HG03575 (cell line): ENCODE measurements at regions not wholly inside any gene's neighbourhood (a gene's known extent, or its start where the extent isn't known, plus 50 kb on each side); places are given as distances from the start of the nearest gene placed in this dataset.
"Not testable (repeated sequence)": the region's sequence is repeated elsewhere in the genome, so short reads cannot be mapped to it uniquely, and the experiment has no call there.

Experiments
- ATAC-seq: cut with Tn5 transposase; IDR thresholded peaks from one replicate; pipeline ENCODE4 v1.9.1; 2021; ENCODE audit not compliant: unreplicated experiment, insufficient number of reproducible peaks, low FRiP score; ENCODE audit errors: extremely low read depth

DNA sequence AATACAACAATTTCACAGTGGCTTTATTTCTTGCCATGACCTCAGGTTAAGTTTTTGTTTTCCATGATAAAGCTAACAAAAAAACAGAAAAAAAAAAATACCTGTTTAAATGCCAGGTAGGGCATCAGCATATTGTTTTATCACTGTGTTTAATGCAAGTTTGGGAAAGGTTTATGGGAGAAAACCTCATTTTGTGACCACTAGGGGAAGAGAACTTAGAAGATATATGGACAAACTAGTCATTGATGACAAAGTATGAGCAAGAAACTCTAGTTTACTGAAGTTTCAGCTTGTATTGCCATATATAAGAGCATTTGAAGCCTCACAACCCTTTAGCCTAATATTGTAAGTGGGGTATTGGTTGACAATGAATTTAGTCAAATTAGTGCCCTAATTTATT is 1431.4 kb upstream of the CDH18 start:
- no peak for ATAC-seq

DNA sequence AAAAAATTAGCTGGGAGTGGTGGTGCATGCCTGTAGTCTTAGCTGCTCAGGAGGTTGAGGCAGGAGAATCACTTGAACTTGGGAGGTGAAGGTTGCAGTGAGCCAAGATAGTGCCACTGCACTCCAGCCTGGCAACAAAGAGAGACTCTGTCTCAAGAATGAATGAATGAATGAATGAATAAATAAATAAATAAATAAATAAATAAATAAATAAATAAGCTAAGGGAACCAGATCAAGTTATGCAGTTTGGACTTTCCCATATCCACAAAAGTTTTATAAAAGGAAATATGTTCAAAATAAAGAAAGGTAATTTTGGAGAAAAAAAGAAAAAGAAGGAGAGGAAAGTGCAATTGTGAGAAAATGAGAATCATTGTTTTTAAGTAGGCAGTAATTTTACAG is 1414.1 kb upstream of the CDH18 start:
- not testable (repeated sequence) for ATAC-seq

- no peak for ATAC-seq
Observed at GRCh38 chr5:21398511-21398910, 1410.5 kb upstream of the CDH18 start.

DNA sequence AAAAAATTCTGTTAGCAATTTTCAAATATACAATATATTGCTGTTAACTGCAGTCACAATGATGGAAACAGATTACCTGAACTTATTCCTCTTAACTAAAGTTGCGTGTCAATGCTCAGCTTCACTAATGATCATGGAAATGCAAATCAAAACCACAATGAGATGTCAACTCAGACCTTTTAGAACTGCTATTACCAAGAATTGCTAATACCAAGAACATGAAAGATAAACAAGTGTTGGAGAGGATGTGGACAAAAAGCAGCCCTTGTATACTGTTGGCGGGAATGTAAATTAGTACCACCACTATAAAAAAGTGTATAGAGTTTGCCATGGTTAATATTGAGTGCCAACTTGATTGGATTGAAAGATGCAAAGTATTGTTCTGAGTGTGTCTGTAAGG is 1409.7 kb upstream of the CDH18 start:
- ATAC-seq: no peak

DNA sequence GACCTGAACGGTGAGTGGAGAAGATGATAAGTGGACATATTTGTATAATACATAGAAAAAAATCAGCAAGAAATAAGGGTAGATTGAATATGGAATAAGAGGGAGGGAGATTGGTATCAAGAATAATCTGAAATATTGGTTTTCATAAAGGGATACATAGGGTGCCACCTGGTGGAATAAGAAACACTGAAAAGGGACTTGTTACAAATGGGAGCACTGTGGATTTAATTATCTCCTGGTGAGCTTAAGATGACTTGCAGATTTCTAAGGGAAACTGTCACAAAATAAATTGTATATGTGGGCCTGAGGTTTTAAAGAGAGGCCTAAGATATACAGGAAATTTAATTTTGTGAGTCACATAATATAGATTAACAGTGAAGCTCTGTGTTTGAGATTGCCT is 1403.5 kb upstream of the CDH18 start:
- ATAC-seq: no peak

GRCh38 chr5:21360754-21361153 is 1372.8 kb upstream of the CDH18 start:
- not testable (repeated sequence) for ATAC-seq

DNA sequence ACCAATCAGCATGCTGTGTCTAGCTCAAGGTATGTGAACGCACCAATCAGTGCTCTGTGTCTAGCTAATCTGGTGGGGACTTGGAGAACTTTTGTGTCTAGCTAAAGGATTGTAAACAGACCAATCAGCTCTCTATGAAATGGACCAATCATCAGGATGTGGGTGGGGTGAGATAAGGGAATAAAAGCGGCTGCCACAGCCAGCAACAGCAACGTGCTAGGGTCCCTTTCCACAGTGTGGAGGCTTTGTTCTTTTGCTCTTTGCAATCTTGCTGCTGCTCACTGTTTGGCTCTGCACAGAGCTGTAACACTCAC is 1353.9 kb upstream of the CDH18 start:
- ATAC-seq: not testable (repeated sequence)

DNA sequence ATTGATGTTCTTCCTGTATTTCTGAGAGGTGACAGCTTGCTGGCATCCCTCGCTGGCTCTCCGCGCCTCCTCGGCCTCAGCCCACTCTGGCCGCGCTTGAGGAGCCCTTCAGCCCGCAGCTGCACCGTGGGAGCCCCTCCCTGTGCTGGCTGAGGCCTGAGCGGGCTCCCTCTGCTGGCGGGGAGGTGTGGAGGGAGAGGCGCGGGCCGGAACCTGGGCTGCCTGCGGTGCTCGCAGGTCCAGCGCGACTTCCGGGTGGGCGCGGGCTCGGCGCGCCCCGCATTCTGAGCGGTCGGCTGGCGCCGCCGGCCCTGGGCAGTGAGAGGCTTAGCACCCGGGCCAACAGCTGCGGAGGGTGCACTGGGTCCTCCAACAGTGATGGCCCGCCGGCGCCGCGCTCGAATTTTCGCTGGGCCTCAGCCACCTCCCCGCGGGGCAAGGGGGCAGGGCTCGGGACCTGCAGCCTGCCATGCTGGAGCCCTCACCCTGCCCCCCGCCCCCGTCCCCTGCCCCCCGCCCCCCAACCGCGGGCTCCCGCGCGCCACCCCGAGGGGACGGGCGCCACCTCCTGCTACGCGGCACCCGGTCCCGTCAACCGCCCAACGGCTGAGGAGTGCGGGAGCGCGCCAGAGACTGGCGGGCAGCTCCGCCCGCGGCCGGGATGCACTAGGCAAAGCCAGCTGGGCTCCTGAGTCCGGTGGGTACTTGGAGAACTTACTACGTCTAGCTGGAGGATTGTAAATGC is 1353.4 kb upstream of the CDH18 start:
- not testable (repeated sequence) for ATAC-seq

GRCh38 chr5:21340233-21340632 is 1352.2 kb upstream of the CDH18 start:
- not testable (repeated sequence) for ATAC-seq

DNA sequence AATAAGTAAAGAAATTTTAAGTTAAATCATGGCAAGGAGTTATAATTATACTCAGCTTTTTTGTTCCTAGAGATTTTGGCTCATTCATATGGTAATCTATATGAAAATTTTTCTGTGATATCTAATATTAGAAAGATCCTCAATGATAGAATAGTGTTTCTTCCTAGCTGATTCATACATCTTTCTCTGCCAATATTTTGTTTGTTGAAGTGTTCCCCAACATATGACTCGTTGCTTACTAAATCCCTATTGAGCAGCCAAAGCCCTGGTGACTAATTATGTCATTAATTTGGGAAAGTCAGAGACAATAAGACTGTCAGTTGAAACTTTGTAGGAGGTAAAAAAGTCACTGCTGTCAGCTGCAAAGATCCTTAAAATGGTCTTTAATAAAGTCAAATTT is 1348.5 kb upstream of the CDH18 start:
- not testable (repeated sequence) for ATAC-seq

DNA sequence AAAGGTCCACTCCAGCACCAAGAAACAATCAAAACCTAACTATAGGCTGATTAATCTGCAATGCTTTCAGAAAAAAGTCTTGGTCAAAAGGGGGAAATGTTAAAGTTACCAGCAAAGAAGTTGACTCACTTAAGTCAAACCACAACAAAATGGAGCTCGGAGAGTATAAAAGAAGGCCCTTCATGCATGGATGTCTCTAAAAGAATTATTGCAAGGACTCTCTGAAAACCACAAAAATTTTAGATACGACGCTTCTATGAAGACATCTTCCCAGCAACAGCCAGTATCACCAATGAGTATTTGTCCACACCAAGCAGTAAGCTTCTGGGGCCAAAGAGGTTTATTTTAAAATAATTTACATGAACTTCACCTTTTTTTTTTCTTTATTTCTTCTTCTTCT is 1327.4 kb upstream of the CDH18 start:
- not testable (repeated sequence) for ATAC-seq

GRCh38 chr5:21301205-21301604 is 1313.2 kb upstream of the CDH18 start:
- not testable (repeated sequence) for ATAC-seq

DNA sequence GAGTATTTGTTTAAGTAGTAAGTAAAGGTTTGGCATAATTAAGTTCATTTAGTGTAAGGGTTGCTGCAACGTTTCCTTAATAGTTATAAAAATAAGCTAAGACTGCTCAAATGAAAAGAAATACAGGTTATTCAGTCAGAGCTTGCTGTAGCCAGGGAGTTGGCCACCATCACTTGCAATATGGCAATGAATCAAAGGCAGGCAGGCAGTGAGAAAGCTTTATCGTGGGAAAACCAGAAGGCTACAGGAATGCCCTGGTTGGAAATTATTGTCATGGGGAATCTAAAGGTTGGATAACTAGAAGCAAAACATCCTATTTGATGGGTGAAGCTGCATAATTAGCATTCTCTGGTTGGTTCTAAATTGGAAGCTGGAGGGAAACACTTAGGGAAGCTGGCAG is 1286.4 kb upstream of the CDH18 start:
- ATAC-seq: not testable (repeated sequence)

DNA sequence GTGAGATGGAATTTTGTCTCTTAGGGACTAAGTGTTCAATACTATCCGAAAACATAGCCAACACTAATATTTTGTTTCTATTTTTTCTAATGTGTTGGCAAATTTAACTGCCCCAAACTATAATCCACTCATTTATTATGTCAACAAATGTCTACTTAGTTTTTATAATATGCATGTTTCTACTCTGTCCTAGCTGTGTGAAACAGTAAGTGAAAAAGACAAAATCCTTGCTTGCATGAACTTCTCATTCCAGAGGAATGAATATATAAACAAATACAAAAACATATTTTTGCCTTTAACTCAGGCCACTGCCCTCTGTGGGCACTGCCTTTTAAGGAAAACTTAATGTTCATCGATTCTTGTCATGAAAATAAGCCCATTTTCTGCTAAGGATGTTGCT is 1275.4 kb upstream of the CDH18 start:
- no peak for ATAC-seq

GRCh38 chr5:21254161-21254560 is 1266.2 kb upstream of the CDH18 start:
- no peak for ATAC-seq

GRCh38 chr5:21244982-21245381 is 1257.0 kb upstream of the CDH18 start:
- ATAC-seq: no peak

DNA sequence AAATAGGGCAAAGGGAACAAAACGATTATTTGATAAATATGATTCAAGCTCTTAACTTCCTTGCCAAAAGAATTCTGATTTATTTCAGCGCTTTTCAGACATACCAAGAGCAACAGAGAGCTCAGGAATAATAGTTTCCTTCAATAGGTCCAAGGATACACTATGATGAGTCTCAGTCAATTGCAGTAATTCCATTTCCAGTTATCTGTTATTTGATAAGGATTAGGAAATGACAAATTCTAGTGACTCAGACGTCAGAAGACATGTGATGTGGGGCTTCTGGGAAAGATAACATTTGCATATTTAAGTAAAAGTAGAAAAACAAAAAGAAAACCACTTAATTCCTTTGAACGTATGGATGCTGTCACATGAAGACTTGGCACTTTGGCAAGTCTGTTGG is 1250.8 kb upstream of the CDH18 start:
- no peak for ATAC-seq

DNA sequence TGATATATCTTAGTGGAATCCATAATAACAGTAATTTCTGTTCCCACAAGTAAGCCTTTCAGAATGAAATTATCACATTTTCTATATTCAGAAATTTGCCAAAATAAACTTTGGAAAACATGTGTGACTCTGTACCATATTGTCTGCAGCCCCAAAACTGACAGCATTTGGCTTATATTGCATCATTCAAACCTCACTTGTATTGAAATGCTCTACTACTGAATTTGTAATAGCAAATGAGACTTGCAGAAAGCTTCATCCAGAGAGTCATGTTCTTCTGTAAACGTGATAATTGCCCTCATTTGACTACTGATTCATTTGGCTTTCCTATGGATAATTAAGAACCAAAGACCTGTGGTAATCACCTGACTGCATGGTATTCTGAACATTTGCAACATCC is 1249.5 kb upstream of the CDH18 start:
- ATAC-seq: no peak

GRCh38 chr5:21236971-21237427 is 1249.0 kb upstream of the CDH18 start:
- no peak for ATAC-seq

DNA sequence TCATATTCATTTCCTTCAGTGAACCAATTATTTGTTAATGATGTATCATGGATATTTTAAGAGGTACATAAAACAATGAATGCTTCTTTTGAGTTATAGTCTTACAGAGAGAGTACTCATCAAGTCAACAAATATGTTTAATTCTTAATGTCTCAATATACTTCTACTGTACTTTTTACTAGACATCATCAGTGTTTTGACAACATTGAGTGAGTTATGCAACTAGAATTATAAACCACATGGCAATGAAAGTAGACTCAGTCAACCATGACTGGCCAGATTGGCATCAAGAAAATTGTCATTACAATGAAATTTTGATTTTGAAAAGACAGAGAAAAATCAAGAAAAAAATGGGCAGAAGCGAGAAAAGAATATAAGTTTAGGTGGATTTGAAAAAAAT is 1248.1 kb upstream of the CDH18 start:
- ATAC-seq: no peak
